Activated naive CD4-positive, alpha-beta T cell treated with anti-CD3 and anti-CD28 coated beads, Interleukin-2, amount 10 ng/mL, durations not matched to agents 7 days and 5 days (primary cell): ENCODE measurements at regions not wholly inside any gene's neighbourhood (a gene's known extent, or its start where the extent isn't known, plus 50 kb on each side); places are given as distances from the start of the nearest gene placed in this dataset.

Source experiments
- CTCF ChIA-PET: fragments of 350-600 bp; sonication (Branson Sonifier 250); formaldehyde crosslinking; loops from one replicate; lab custom pipeline; 2021; ENCODE audit warnings: antibody characterized with exemption; lab: Charles Lee
- DNase-seq: peaks from one replicate; pipeline ENCODE4 v3.0.0-alpha.2; 2020
- H3K27ac Mint-ChIP-seq: one replicate; pipeline ENCODE4 v1.8.0; 2021; ENCODE audit warnings: mild to moderate bottlenecking, moderate library complexity, mixed read lengths
- H3K27me3 Mint-ChIP-seq: one replicate; pipeline ENCODE4 v1.8.0; 2021; ENCODE audit warnings: mild to moderate bottlenecking, mixed read lengths
- H3K36me3 Mint-ChIP-seq: one replicate; pipeline ENCODE4 v1.8.0; 2021; ENCODE audit warnings: mixed read lengths
- H3K4me1 Mint-ChIP-seq: one replicate; pipeline ENCODE4 v1.8.0; 2021; ENCODE audit warnings: mixed read lengths
- H3K4me3 Mint-ChIP-seq: one replicate; pipeline ENCODE4 v1.8.0; 2021; ENCODE audit warnings: mild to moderate bottlenecking, moderate library complexity, mixed read lengths
- H3K9me3 Mint-ChIP-seq: one replicate; pipeline ENCODE4 v1.8.0; 2021; ENCODE audit warnings: mixed read lengths

- no peak overlapping the region for H3K4me3 Mint-ChIP-seq
- CTCF ChIA-PET: no interaction called here
- H3K27me3 Mint-ChIP-seq: no peaks in the 10 kb centered on the region
- DNase-seq: no peak
- no peaks in the 10 kb centered on the region for H3K36me3 Mint-ChIP-seq
- no peak overlapping the region for H3K27ac Mint-ChIP-seq
- no peaks in the 10 kb centered on the region for H3K9me3 Mint-ChIP-seq
- H3K4me1 Mint-ChIP-seq: no peaks in the 10 kb centered on the region
These were observed 134.5 kb upstream of the LYPLAL1 start for GRCh38 chr1:219039017-219039681.

GRCh38 chr1:219039682-219040154 lies 134.0 kb upstream of the LYPLAL1 start:
- no peak overlapping the region for H3K27ac Mint-ChIP-seq
- H3K4me3 Mint-ChIP-seq: no peak overlapping the region
- H3K4me1 Mint-ChIP-seq: no peaks in the 10 kb centered on the region
- H3K9me3 Mint-ChIP-seq: no peaks in the 10 kb centered on the region
- DNase-seq: no peak
- H3K36me3 Mint-ChIP-seq: no peaks in the 10 kb centered on the region
- H3K27me3 Mint-ChIP-seq: no peaks in the 10 kb centered on the region
- CTCF ChIA-PET: no interaction called here

- CTCF ChIA-PET: no interaction called here
- no peak overlapping the region for H3K27ac Mint-ChIP-seq
- H3K36me3 Mint-ChIP-seq: no peaks in the 10 kb centered on the region
- no peaks in the 10 kb centered on the region for H3K9me3 Mint-ChIP-seq
- H3K4me3 Mint-ChIP-seq: no peak overlapping the region
- no peaks in the 10 kb centered on the region for H3K27me3 Mint-ChIP-seq
- DNase-seq: no peak
- H3K4me1 Mint-ChIP-seq: no peaks in the 10 kb centered on the region
These were observed 133.4 kb upstream of the LYPLAL1 start for GRCh38 chr1:219040291-219040690.

- Mint-ChIP-seq H3K9me3 (no peaks in the 10 kb centered on the region), H3K36me3 (no peaks in the 10 kb centered on the region), H3K27ac (no peak overlapping the region), H3K4me1 (no peaks in the 10 kb centered on the region), H3K4me3 (no peak overlapping the region), H3K27me3 (no peaks in the 10 kb centered on the region)
- DNase-seq: no peak
- CTCF ChIA-PET: no interaction called here
These were observed 132.5 kb upstream of the LYPLAL1 start for GRCh38 chr1:219041141-219041540.

- CTCF ChIA-PET: no interaction called here
- no peak overlapping the region for H3K27ac Mint-ChIP-seq
- H3K36me3 Mint-ChIP-seq: no peaks in the 10 kb centered on the region
- DNase-seq: no peak
- H3K9me3 Mint-ChIP-seq: no peaks in the 10 kb centered on the region
- H3K27me3 Mint-ChIP-seq: no peaks in the 10 kb centered on the region
- no peak overlapping the region for H3K4me3 Mint-ChIP-seq
- H3K4me1 Mint-ChIP-seq: no peaks in the 10 kb centered on the region
These were observed 131.9 kb upstream of the LYPLAL1 start for GRCh38 chr1:219041818-219042217.

GRCh38 chr1:219042769-219043168 lies 130.9 kb upstream of the LYPLAL1 start:
- CTCF ChIA-PET: no interaction called here
- Mint-ChIP-seq H3K4me1 (no peaks in the 10 kb centered on the region), H3K36me3 (no peaks in the 10 kb centered on the region), H3K9me3 (no peaks in the 10 kb centered on the region), H3K27me3 (no peaks in the 10 kb centered on the region), H3K27ac (no peak overlapping the region), H3K4me3 (no peak overlapping the region)
- DNase-seq: no peak

- Mint-ChIP-seq H3K4me1 (no peaks in the 10 kb centered on the region), H3K36me3 (no peaks in the 10 kb centered on the region), H3K27me3 (no peaks in the 10 kb centered on the region), H3K27ac (no peak overlapping the region), H3K4me3 (no peak overlapping the region), H3K9me3 (no peaks in the 10 kb centered on the region)
- CTCF ChIA-PET: no interaction called here
- DNase-seq: no peak
These were observed 128.4 kb upstream of the LYPLAL1 start for GRCh38 chr1:219045246-219045645.

GRCh38 chr1:219049501-219049900 lies 124.2 kb upstream of the LYPLAL1 start:
- H3K4me3 Mint-ChIP-seq: no peak overlapping the region
- DNase-seq: no peak
- no peaks in the 10 kb centered on the region for H3K36me3 Mint-ChIP-seq
- CTCF ChIA-PET: no interaction called here
- H3K27ac Mint-ChIP-seq: no peak overlapping the region
- H3K27me3 Mint-ChIP-seq: no peaks in the 10 kb centered on the region
- H3K4me1 Mint-ChIP-seq: no peaks in the 10 kb centered on the region
- no peaks in the 10 kb centered on the region for H3K9me3 Mint-ChIP-seq

GRCh38 chr1:219050086-219050821 lies 123.4 kb upstream of the LYPLAL1 start:
- H3K4me1 Mint-ChIP-seq: no peaks in the 10 kb centered on the region
- CTCF ChIA-PET: no interaction called here
- no peak overlapping the region for H3K27ac Mint-ChIP-seq
- H3K4me3 Mint-ChIP-seq: no peak overlapping the region
- H3K27me3 Mint-ChIP-seq: no peaks in the 10 kb centered on the region
- no peaks in the 10 kb centered on the region for H3K36me3 Mint-ChIP-seq
- no peak for DNase-seq
- no peaks in the 10 kb centered on the region for H3K9me3 Mint-ChIP-seq

- no peaks in the 10 kb centered on the region for H3K36me3 Mint-ChIP-seq
- no peak for DNase-seq
- H3K4me3 Mint-ChIP-seq: no peak overlapping the region
- H3K9me3 Mint-ChIP-seq: no peaks in the 10 kb centered on the region
- CTCF ChIA-PET: no interaction called here
- no peaks in the 10 kb centered on the region for H3K4me1 Mint-ChIP-seq
- H3K27me3 Mint-ChIP-seq: no peaks in the 10 kb centered on the region
- H3K27ac Mint-ChIP-seq: no peak overlapping the region
These were observed 122.9 kb upstream of the LYPLAL1 start for GRCh38 chr1:219050822-219051125.

GRCh38 chr1:219051547-219051946 lies 122.1 kb upstream of the LYPLAL1 start:
- CTCF ChIA-PET: no interaction called here

GRCh38 chr1:219058891-219059820 lies 114.5 kb upstream of the LYPLAL1 start:
- CTCF ChIA-PET: no interaction called here
- no peak for DNase-seq
- Mint-ChIP-seq H3K36me3 (no peaks in the 10 kb centered on the region), H3K9me3 (no peaks in the 10 kb centered on the region), H3K27ac (no peak overlapping the region), H3K27me3 (no peaks in the 10 kb centered on the region), H3K4me3 (no peak overlapping the region), H3K4me1 (no peaks in the 10 kb centered on the region)

More at GRCh38 chr1:219051547-219051946, 122.1 kb upstream of the LYPLAL1 start:
- H3K27ac Mint-ChIP-seq: no peak overlapping the region
- no peaks in the 10 kb centered on the region for H3K4me1 Mint-ChIP-seq
- no peaks in the 10 kb centered on the region for H3K36me3 Mint-ChIP-seq
- no peak overlapping the region for H3K4me3 Mint-ChIP-seq
- H3K27me3 Mint-ChIP-seq: no peaks in the 10 kb centered on the region
- H3K9me3 Mint-ChIP-seq: no peaks in the 10 kb centered on the region
- DNase-seq: no peak

GRCh38 chr1:219060798-219061197 lies 112.9 kb upstream of the LYPLAL1 start:
- H3K4me3 Mint-ChIP-seq: no peak overlapping the region
- H3K36me3 Mint-ChIP-seq: no peaks in the 10 kb centered on the region
- DNase-seq: no peak
- no peaks in the 10 kb centered on the region for H3K27me3 Mint-ChIP-seq
- CTCF ChIA-PET: no interaction called here
- no peaks in the 10 kb centered on the region for H3K9me3 Mint-ChIP-seq
- H3K4me1 Mint-ChIP-seq: no peaks in the 10 kb centered on the region
- no peak overlapping the region for H3K27ac Mint-ChIP-seq

GRCh38 chr1:219062161-219062560 lies 111.5 kb upstream of the LYPLAL1 start:
- Mint-ChIP-seq H3K9me3 (no peaks in the 10 kb centered on the region), H3K27me3 (no peaks in the 10 kb centered on the region), H3K36me3 (no peaks in the 10 kb centered on the region), H3K4me3 (no peak overlapping the region), H3K27ac (no peak overlapping the region), H3K4me1 (no peaks in the 10 kb centered on the region)
- CTCF ChIA-PET: no interaction called here
- DNase-seq: no peak
